CD8-positive, alpha-beta memory T cell (primary cell): ENCODE measurements at regions not wholly inside any gene's neighbourhood (a gene's known extent, or its start where the extent isn't known, plus 50 kb on each side); places are given as distances from the start of the nearest gene placed in this dataset.

Experiments used
- CTCF ChIA-PET: fragments of 350-600 bp; sonication (Branson Sonifier 250); formaldehyde crosslinking; loops from one replicate; lab custom pipeline; 2021; ENCODE audit warnings: antibody characterized with exemption; lab: Charles Lee
- POLR2A ChIA-PET: fragments of 350-600 bp; sonication (Branson Sonifier 250); formaldehyde crosslinking; loops from one replicate; lab custom pipeline; 2021; ENCODE audit warnings: antibody characterized with exemption; lab: Charles Lee
- DNase-seq, 5 donors: peaks; one replicate each; pipeline versions ENCODE4 v3.0.0 to v3.0.0-alpha.2; 2020 to 2022; ENCODE audit warnings: mixed read lengths in 1 of 5
- H3K27ac ChIP-seq: one replicate; pipeline ENCODE4 v1.7.0; 2013; ENCODE audit warnings: low read depth, mild to moderate bottlenecking, low read length, moderate library complexity
- H3K27me3 ChIP-seq: 2 replicates; pipeline ENCODE4 v1.7.0; 2013; ENCODE audit warnings: low read length, mild to moderate bottlenecking; ENCODE audit not compliant: insufficient read depth, poor library complexity, severe bottlenecking
- H3K36me3 ChIP-seq: 2 replicates; pipeline ENCODE4 v1.7.0; 2013; ENCODE audit warnings: mild to moderate bottlenecking, low read length, moderate library complexity; ENCODE audit not compliant: insufficient read depth
- H3K4me1 ChIP-seq: 2 replicates; pipeline ENCODE4 v1.7.0; 2013; ENCODE audit warnings: mild to moderate bottlenecking, low read length, moderate library complexity; ENCODE audit not compliant: insufficient read depth
- H3K4me3 ChIP-seq: 2 replicates; pipeline ENCODE4 v1.7.0; 2013; ENCODE audit warnings: mild to moderate bottlenecking, low read length
- H3K9me3 ChIP-seq: 2 replicates; pipeline ENCODE4 v1.7.0; 2013; ENCODE audit warnings: mild to moderate bottlenecking, low read length
- H3K27ac Mint-ChIP-seq, 8 donors: one replicate each; pipeline ENCODE4 v1.8.0; 2020 to 2021; ENCODE audit warnings: mixed read lengths in 8 of 8, mild to moderate bottlenecking in 6 of 8, inconsistent platforms in 3 of 8, moderate library complexity in 3 of 8
- H3K27me3 Mint-ChIP-seq, 2 donors: one replicate each; pipeline ENCODE4 v1.8.0; 2020 to 2021; ENCODE audit warnings: mixed read lengths in 2 of 2, mild to moderate bottlenecking in 1 of 2, moderate library complexity in 1 of 2
- H3K36me3 Mint-ChIP-seq, 3 donors: one replicate each; pipeline ENCODE4 v1.8.0; 2020 to 2021; ENCODE audit warnings: mixed read lengths in 3 of 3, inconsistent platforms in 1 of 3, mild to moderate bottlenecking in 1 of 3
- H3K4me1 Mint-ChIP-seq, 3 donors: one replicate each; pipeline ENCODE4 v1.8.0; 2020 to 2021; ENCODE audit warnings: mixed read lengths in 3 of 3, inconsistent platforms in 1 of 3, mild to moderate bottlenecking in 1 of 3
- H3K4me3 Mint-ChIP-seq, 7 donors: one replicate each; pipeline ENCODE4 v1.8.0; 2020 to 2021; ENCODE audit warnings: mixed read lengths in 7 of 7, mild to moderate bottlenecking in 6 of 7, moderate library complexity in 4 of 7, inconsistent platforms in 2 of 7
- H3K9me3 Mint-ChIP-seq, 5 donors: one replicate each; pipeline ENCODE4 v1.8.0; 2020 to 2022; ENCODE audit warnings: mixed read lengths in 5 of 5, mild to moderate bottlenecking in 3 of 5, moderate library complexity in 2 of 5, inconsistent platforms in 1 of 5

DNA sequence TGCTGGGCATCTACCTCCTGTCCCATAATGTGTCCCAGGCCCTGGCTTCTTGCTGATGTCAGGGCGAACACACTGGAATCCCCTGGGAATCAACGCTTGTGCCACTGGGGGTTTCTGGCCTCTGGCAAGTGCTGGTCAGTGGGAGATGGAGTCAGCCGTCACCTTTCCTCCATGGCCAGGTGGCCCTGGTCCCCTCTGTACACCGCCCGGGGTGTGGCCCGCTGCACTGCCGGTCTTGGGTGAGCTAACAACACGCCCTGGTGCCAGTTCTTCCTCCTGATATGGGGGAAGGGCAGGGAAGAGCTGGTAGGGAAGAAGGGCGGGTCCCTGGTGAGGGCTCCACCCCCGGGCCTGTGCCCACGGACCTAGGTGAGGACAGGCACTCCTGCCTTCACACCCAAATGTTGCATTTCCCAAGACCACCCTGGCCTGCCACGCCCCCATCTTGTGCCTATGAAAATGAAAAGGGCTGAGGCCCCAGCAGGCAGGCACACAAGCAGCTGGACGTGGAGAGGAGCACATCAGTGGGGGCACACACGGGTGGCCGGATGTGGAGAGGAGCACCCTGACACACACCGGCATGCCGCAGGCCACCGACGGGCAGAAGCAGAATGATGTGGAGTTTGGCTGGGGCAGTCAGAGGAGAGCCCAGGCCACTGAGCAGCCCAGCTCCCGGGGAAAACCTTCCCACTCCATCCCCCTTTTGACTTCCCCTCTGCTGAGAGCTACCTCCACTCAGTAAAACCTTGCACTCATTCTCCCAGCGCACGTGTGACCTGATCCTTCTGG is 140.5 kb downstream of the ASB1 start:
- Histone ChIP-seq H3K4me3 (no peak overlapping the region), H3K36me3 (no peaks in the 10 kb centered on the region), H3K9me3 (no peaks in the 10 kb centered on the region), H3K27ac (no peak overlapping the region), H3K4me1 (no peaks in the 10 kb centered on the region), H3K27me3 (no peaks in the 10 kb centered on the region)
- no peaks in the 10 kb centered on the region for H3K4me1 Mint-ChIP-seq
- H3K27me3 Mint-ChIP-seq: no peaks in the 10 kb centered on the region
- H3K36me3 Mint-ChIP-seq: no peaks in the 10 kb centered on the region
- ChIA-PET CTCF (no interaction called here), POLR2A (no interaction called here)
- H3K27ac Mint-ChIP-seq: no peak overlapping the region
- DNase-seq: no peak
- no peak overlapping the region for H3K4me3 Mint-ChIP-seq
- H3K9me3 Mint-ChIP-seq: no peaks in the 10 kb centered on the region

DNA sequence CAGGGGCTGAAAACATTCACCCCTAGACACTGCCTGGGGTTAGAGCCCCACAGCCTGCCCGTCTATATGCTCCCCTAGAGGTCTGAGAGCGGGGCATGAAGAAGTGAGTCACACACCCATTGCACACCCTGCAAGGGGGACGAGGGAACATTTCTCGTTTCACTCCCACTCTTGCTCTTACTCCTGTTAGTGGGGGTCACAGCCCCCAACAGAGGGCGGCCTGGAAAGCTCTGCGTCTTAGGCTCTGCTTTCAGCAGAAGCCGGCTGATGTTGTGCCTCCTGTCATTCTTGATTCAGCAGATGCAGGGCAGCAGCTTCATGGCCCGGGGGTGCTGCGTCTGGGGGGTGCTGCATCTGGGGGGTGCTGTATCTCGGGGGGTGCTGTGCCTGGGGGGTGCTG is 141.3 kb downstream of the ASB1 start:
- Histone ChIP-seq H3K27ac (no peak overlapping the region), H3K9me3 (no peaks in the 10 kb centered on the region), H3K4me1 (no peaks in the 10 kb centered on the region), H3K27me3 (no peaks in the 10 kb centered on the region), H3K4me3 (no peak overlapping the region), H3K36me3 (no peaks in the 10 kb centered on the region)
- Mint-ChIP-seq H3K4me3 (no peak overlapping the region), H3K4me1 (no peaks in the 10 kb centered on the region), H3K27ac (no peak overlapping the region), H3K36me3 (no peaks in the 10 kb centered on the region), H3K27me3 (no peaks in the 10 kb centered on the region), H3K9me3 (no peaks in the 10 kb centered on the region)
- ChIA-PET CTCF (no interaction called here), POLR2A (no interaction called here)
- no peak for DNase-seq

DNA sequence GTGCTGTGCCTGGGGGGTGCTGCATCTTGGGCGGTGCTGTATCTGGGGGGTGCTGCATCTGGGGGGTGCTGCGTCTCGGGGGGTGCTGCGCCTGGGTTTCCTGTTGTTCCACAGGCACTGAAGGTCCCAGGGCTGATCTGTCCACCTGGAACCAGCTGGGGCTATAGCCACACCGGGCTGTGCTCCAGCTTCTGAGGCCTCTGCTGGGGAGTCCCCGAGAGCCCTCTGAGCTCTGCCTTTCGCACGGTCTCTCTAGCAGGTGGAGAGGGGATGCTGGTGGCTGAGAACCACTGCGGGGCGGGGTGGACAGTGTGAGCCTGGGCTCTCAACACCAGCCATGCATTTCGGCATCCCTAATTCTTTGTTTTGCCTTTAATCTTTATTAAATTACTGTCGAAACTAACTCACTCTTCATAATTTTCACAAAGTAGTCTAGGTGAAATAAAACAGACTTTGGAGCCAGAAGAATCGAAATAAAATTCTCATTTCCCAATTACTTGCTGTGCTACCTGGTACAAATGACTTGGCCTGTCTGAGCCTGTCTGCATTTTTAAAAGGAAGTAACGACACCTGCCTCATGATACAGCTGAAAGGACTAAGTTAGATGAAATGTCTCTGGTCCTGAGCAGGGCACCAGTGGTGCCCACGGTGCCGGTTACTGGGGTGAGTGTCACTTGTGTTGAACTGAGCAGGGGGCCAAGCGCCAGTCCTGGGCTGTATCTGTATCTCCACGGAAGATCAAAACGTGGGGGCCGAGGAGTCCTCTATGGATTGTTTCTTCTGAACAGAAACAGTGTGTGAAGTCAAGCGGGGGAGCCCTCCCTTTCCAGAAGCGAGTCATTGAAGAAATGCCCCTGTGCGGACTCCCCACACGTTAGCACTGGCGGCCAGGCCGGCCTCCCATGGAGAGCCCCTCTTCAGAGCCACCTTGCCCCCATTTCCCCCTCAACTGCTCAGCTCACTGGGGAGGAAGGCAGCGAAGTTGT is 142.0 kb downstream of the ASB1 start:
- CTCF ChIA-PET: no interaction called here

DNA sequence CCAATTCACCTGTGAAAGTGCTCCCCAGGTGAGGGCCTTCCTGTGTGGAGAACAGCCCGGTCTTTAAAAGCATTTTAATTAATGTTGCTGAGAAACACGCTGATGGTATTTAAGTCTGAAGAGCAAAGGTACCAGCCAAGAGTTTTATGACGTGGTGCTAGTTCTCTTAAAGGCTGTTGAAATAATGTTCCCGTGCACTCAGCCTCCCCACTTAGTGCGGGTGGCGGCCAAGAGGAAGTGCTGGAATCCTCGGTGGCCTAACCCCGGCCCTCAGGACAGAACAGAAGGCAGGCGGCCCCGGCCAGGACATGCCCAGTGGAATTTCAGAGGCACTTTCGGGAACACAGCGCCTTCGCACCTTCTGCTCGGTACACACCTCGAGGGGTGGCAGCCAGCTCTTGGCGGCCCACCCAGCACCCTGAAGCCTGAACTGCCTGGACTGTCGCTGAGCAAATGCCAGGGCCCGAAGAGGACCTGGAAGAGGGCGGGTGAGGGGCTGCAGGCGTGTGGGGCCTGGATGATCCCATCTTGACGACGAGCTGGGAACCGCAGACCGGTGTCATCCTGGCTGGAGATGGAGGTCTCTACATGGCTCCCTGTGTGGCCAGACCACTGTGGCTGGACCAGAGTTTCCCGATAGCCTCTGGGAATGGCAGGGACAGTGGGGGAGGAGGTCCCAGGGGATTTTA is 142.9 kb downstream of the ASB1 start:
- Histone ChIP-seq H3K36me3 (no peaks in the 10 kb centered on the region), H3K27me3 (no peaks in the 10 kb centered on the region), H3K4me3 (no peak overlapping the region), H3K27ac (no peak overlapping the region), H3K4me1 (no peaks in the 10 kb centered on the region), H3K9me3 (no peaks in the 10 kb centered on the region)
- ChIA-PET CTCF (no interaction called here), POLR2A (no interaction called here)
- Mint-ChIP-seq H3K9me3 (no peaks in the 10 kb centered on the region), H3K27ac (no peak overlapping the region), H3K4me1 (no peaks in the 10 kb centered on the region), H3K27me3 (peaks cover 0 to 2% of the 10 kb centered on the region in 2 donors), H3K4me3 (no peak overlapping the region), H3K36me3 (no peaks in the 10 kb centered on the region)
- no peak for DNase-seq

More for the DNA sequence above, 142.0 kb downstream of the ASB1 start:
- no peak overlapping the region for H3K4me3 ChIP-seq
- no peaks in the 10 kb centered on the region for H3K27me3 ChIP-seq
- POLR2A ChIA-PET: no interaction called here
- no peak overlapping the region for H3K27ac Mint-ChIP-seq
- no peaks in the 10 kb centered on the region for H3K36me3 Mint-ChIP-seq
- no peak overlapping the region for H3K4me3 Mint-ChIP-seq
- H3K27ac ChIP-seq: no peak overlapping the region
- no peaks in the 10 kb centered on the region for H3K9me3 ChIP-seq
- H3K9me3 Mint-ChIP-seq: no peaks in the 10 kb centered on the region
- H3K4me1 ChIP-seq: no peaks in the 10 kb centered on the region
- no peaks in the 10 kb centered on the region for H3K27me3 Mint-ChIP-seq
- DNase-seq: no peak
- no peaks in the 10 kb centered on the region for H3K4me1 Mint-ChIP-seq
- H3K36me3 ChIP-seq: no peaks in the 10 kb centered on the region

DNA sequence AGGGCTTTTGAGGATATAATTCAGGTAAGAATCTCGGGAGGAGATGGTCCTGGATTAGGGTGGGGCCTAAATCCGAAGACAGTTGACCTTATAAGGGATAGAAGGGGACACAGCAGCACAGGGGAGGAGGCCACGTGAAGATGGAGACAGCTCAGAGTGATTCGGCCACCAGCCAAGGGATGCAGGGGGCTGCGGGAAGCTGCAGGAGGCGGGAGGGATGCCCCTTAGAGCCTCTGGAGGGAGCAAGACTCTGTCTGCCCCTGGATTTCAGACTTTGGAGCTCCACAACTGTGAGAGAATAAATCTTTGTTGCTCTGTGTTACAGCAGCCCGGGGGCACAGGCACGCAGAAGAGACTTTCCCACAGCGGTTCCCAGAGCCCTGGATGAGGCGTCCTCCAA is 143.7 kb downstream of the ASB1 start:
- Mint-ChIP-seq H3K36me3 (no peaks in the 10 kb centered on the region), H3K4me3 (no peak overlapping the region), H3K9me3 (no peaks in the 10 kb centered on the region), H3K27ac (no peak overlapping the region), H3K27me3 (peaks cover 0 to 2% of the 10 kb centered on the region in 2 donors), H3K4me1 (no peaks in the 10 kb centered on the region)
- Histone ChIP-seq H3K4me3 (no peak overlapping the region), H3K36me3 (no peaks in the 10 kb centered on the region), H3K9me3 (no peaks in the 10 kb centered on the region), H3K27ac (no peak overlapping the region), H3K4me1 (no peaks in the 10 kb centered on the region), H3K27me3 (no peaks in the 10 kb centered on the region)
- DNase-seq: no peak
- CTCF ChIA-PET: no interaction called here
- POLR2A ChIA-PET: no interaction called here

DNA sequence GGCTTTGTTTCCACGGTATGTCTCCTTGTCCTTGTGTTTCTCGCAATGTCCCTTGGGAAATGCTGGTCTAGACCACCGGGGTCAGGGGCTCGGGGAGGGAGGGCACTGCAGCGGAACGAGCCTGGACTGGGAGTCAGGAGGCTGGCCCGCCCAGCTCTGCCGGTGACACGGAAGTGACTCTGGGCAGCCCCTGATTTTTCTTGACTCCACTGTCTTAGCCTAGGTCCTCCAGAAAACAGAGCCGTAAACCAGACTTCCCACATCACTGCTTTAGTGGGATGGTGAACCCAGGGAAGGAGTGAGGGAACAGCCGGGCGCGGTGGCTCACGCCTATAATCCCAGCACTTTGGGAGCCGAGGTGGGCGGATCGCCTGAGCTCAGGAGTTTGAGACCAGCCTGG is 144.2 kb downstream of the ASB1 start:
- Mint-ChIP-seq H3K36me3 (no peaks in the 10 kb centered on the region), H3K27ac (no peak overlapping the region), H3K4me1 (no peaks in the 10 kb centered on the region), H3K4me3 (no peak overlapping the region), H3K27me3 (peaks cover 0 to 2% of the 10 kb centered on the region in 2 donors), H3K9me3 (peaks cover 0 to 1% (median 0%) of the 10 kb centered on the region in 5 donors)
- CTCF ChIA-PET: no interaction called here
- POLR2A ChIA-PET: no interaction called here
- DNase-seq: no peak
- no peak overlapping the region for H3K27ac ChIP-seq
- no peaks in the 10 kb centered on the region for H3K27me3 ChIP-seq
- no peaks in the 10 kb centered on the region for H3K4me1 ChIP-seq
- no peaks in the 10 kb centered on the region for H3K36me3 ChIP-seq
- H3K9me3 ChIP-seq: no peaks in the 10 kb centered on the region
- no peak overlapping the region for H3K4me3 ChIP-seq

DNA sequence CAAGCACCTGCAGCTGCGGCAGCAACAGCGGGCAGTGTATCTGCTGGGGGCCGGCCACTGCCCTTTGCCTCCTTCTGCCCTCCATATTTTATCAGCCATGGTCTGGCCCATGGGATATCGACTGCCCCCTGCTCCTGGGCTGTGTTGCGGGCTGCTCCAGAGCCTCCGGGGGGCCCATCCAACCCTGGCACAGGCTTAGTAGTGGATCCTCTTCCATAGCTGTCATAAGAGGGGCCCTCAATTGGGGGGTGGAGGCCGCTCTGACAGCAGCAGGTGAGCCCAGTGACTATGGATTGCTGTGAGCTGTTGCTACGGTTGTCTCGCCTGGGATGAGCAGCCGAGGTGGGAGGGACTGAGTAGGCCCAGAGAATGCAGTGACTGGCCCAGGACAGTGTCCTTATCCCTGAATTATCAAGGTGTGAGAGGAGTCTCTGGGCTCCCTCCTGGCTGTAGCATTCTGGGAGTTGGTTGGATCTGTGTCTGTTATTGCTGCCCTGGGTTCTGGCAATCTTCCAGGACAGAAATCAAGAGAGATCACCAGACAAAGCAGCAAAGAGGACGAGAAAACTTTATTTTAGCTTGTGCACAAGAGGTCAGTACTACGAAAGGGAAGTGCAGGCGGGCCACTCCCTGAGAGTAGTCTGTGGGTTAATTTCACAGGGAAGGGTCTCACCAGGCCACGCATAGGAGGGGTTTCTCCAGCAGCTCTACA is 145.1 kb downstream of the ASB1 start:
- Histone ChIP-seq H3K36me3 (no peaks in the 10 kb centered on the region), H3K4me1 (no peaks in the 10 kb centered on the region), H3K27ac (no peak overlapping the region), H3K27me3 (no peaks in the 10 kb centered on the region), H3K4me3 (no peak overlapping the region), H3K9me3 (no peaks in the 10 kb centered on the region)
- Mint-ChIP-seq H3K27me3 (peaks cover 0 to 2% of the 10 kb centered on the region in 2 donors), H3K4me1 (no peaks in the 10 kb centered on the region), H3K27ac (no peak overlapping the region), H3K9me3 (peaks cover 0 to 1% (median 0%) of the 10 kb centered on the region in 5 donors), H3K4me3 (no peak overlapping the region), H3K36me3 (no peaks in the 10 kb centered on the region)
- ChIA-PET POLR2A (no interaction called here), CTCF (no interaction called here)
- DNase-seq: no peak
